ENCODE measurements at regions not wholly inside any gene's neighbourhood (a gene's known extent, or its start where the extent isn't known, plus 50 kb on each side); places are given as distances from the start of the nearest gene placed in this dataset.

DNA sequence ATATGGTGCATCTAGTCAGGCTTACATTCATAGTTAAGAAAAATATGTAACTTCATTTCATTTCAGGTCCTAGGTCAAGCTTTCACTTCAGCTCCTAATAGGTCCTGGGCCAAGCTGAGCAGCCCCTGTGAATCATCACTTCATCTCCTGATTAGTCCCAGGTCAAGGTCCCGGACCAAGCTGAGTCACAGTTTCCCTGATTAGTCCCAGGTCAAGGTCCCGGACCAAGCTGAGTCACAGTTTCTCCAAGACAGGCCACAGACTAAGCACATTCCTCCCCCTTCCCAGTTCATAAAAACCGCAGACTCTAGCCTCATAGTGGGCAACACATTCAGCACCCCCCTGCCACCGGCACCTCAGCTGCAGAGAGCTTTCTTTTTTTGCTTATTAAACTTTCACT lies 1331.8 kb downstream of the PCDH19 start:
- H3K36me3 ChIP-seq (replicated peaks in 1 of 2; ENCODE audit: control insufficient read depth in 1 of 2, insufficient read depth in 2 of 2, low read length in 2 of 2), result no peaks in the 10 kb centered on the region
- TF ChIP-seq, protein P1, sequence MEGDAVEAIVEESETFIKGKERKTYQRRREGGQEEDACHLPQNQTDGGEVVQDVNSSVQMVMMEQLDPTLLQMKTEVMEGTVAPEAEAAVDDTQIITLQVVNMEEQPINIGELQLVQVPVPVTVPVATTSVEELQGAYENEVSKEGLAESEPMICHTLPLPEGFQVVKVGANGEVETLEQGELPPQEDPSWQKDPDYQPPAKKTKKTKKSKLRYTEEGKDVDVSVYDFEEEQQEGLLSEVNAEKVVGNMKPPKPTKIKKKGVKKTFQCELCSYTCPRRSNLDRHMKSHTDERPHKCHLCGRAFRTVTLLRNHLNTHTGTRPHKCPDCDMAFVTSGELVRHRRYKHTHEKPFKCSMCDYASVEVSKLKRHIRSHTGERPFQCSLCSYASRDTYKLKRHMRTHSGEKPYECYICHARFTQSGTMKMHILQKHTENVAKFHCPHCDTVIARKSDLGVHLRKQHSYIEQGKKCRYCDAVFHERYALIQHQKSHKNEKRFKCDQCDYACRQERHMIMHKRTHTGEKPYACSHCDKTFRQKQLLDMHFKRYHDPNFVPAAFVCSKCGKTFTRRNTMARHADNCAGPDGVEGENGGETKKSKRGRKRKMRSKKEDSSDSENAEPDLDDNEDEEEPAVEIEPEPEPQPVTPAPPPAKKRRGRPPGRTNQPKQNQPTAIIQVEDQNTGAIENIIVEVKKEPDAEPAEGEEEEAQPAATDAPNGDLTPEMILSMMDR (IDR thresholded peaks at IDR 0.05), result no peak
- H3K9me3 Mint-ChIP-seq, result peaks cover 0 to 3% (median 1%) of the 10 kb centered on the region in 7 donors
- no peak overlapping the region for H3K27ac ChIP-seq (ENCODE audit: low read depth in 1 of 2, low read length in 2 of 2)
- no peak overlapping the region for H3K4me3 Mint-ChIP-seq
- 100% methylated on average over 1 of the region's 4 CpGs for WGBS (ENCODE audit: insufficient coverage)
- DNase-seq, result no peak
- H4K20me1 ChIP-seq (ENCODE audit: insufficient read depth, low read length), result no peaks in the 10 kb centered on the region
- H3K9ac ChIP-seq (ENCODE audit: insufficient read depth, low read length, poor library complexity, severe bottlenecking), result no peak overlapping the region
- intact Hi-C loops (cut with micrococcal nuclease), result no loop called here
- H3K27ac Mint-ChIP-seq, result peak overlapping the region in 1 of 7 donors; percentile 26
- peaks cover 0 to 3% of the 10 kb centered on the region in 2 donors for H3K9me3 ChIP-seq (replicated peaks in 1 of 2; ENCODE audit: control insufficient read depth in 1 of 2, insufficient read depth in 1 of 2, low read length in 2 of 2)
- no peak overlapping the region for H3K4me3 ChIP-seq (replicated peaks in 1 of 3; ENCODE audit: low read depth in 2 of 3, low read length in 3 of 3)
- H3K36me3 Mint-ChIP-seq, result no peaks in the 10 kb centered on the region
- no peak overlapping the region for H3K4me2 ChIP-seq (replicated peaks; ENCODE audit: extremely low read depth, low read length, poor library complexity, severe bottlenecking)
- no peaks in the 10 kb centered on the region for H3K27me3 ChIP-seq (ENCODE audit: control insufficient read depth in 2 of 2, insufficient read depth in 2 of 2, low read length in 2 of 2)
- no peaks in the 10 kb centered on the region for H3K4me1 Mint-ChIP-seq
- no peak overlapping the region for H2AFZ ChIP-seq (ENCODE audit: insufficient read depth, low read depth, low read length, poor library complexity, severe bottlenecking)
- no peaks in the 10 kb centered on the region for H3K4me1 ChIP-seq (ENCODE audit: control insufficient read depth in 1 of 2, insufficient read depth in 2 of 2, low read length in 2 of 2)
- H3K79me2 ChIP-seq (ENCODE audit: insufficient read depth, low read length), result no peaks in the 10 kb centered on the region
- H3K27me3 Mint-ChIP-seq (ENCODE audit: low read depth in 3 of 3), result peaks cover 0 to 1% (median 0%) of the 10 kb centered on the region in 3 donors

DNA sequence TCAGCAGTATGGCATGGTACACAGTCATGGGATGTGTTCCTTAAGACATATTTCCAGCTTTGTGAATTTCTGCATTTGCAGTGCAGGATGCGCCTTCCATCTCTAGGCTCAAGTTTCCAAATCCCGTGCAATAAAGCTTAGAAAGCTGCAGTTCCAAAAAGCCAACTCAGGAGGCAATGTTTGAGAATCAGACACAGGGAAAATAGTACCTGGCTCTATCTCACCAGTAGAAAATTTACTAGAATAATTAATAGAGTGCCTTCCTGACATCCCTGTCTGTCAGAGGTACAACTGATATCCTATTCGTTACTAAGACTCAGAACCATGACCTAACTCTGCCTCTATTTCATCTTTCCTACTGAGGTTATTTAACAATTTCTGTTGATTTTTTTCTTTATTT lies 1333.0 kb downstream of the PCDH19 start:
- Mint-ChIP-seq H3K9me3 (peaks cover 0 to 3% (median 1%) of the 10 kb centered on the region in 7 donors), H3K27ac (no peak overlapping the region), H3K36me3 (no peaks in the 10 kb centered on the region), H3K4me1 (no peaks in the 10 kb centered on the region), H3K27me3 (ENCODE audit: low read depth in 3 of 3) (peaks cover 0 to 1% (median 0%) of the 10 kb centered on the region in 3 donors), H3K4me3 (no peak overlapping the region)
- H3K27ac ChIP-seq (ENCODE audit: low read depth in 1 of 2, low read length in 2 of 2), result no peak overlapping the region
- no peaks in the 10 kb centered on the region for H3K4me1 ChIP-seq (ENCODE audit: control insufficient read depth in 1 of 2, insufficient read depth in 2 of 2, low read length in 2 of 2)
- H3K9me3 ChIP-seq (replicated peaks in 1 of 2; ENCODE audit: control insufficient read depth in 1 of 2, insufficient read depth in 1 of 2, low read length in 2 of 2), result peaks cover 0 to 3% of the 10 kb centered on the region in 2 donors
- H3K9ac ChIP-seq (ENCODE audit: insufficient read depth, low read length, poor library complexity, severe bottlenecking), result no peak overlapping the region
- H4K20me1 ChIP-seq (ENCODE audit: insufficient read depth, low read length), result no peaks in the 10 kb centered on the region
- no peaks in the 10 kb centered on the region for H3K27me3 ChIP-seq (ENCODE audit: control insufficient read depth in 2 of 2, insufficient read depth in 2 of 2, low read length in 2 of 2)
- intact Hi-C loops (cut with micrococcal nuclease), result no loop called here
- no peak for DNase-seq
- H3K4me2 ChIP-seq (replicated peaks; ENCODE audit: extremely low read depth, low read length, poor library complexity, severe bottlenecking), result no peak overlapping the region
- H3K36me3 ChIP-seq (replicated peaks in 1 of 2; ENCODE audit: control insufficient read depth in 1 of 2, insufficient read depth in 2 of 2, low read length in 2 of 2), result no peaks in the 10 kb centered on the region
- TF ChIP-seq, protein P1 (IDR thresholded peaks at IDR 0.05), result no peak
- no CpG with 5 or more reads among the region's 3 CpGs for WGBS (ENCODE audit: insufficient coverage)
- no peak overlapping the region for H2AFZ ChIP-seq (ENCODE audit: insufficient read depth, low read depth, low read length, poor library complexity, severe bottlenecking)
- H3K4me3 ChIP-seq (replicated peaks in 1 of 3; ENCODE audit: low read depth in 2 of 3, low read length in 3 of 3), result no peak overlapping the region
- no peaks in the 10 kb centered on the region for H3K79me2 ChIP-seq (ENCODE audit: insufficient read depth, low read length)
